Right renal cortex interstitium (tissue), 3 donors: ENCODE measurements at regions not wholly inside any gene's neighbourhood (a gene's known extent, or its start where the extent isn't known, plus 50 kb on each side); places are given as distances from the start of the nearest gene placed in this dataset.
"Not testable (repeated sequence)": the region's sequence is repeated elsewhere in the genome, so short reads cannot be mapped to it uniquely, and the experiment has no call there.

Source experiments
- DNase-seq, 3 donors: peaks; one replicate each; pipeline ENCODE4 v3.0.0-alpha.2; 2013; ENCODE audit warnings: low read depth in 3 of 3, low spot score in 2 of 3

DNA sequence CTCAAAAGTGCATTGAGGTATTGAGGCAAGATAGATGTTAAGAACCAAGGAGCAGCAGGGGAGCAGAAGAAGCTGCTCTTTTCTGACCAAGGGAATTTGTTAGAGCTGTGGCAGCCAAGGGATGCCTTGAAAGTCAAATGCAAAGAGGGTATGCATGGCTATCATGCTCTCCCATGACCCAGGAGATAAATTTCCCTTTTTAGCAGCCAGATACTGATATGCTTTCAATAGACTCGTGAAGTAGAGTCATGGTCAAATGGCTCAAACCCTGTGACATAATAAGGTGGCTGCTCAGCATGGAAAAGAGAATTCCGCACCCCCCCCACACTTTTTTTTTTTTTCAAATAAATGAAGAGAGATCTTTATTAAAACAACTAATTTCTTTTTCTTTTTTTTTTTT lies 180.9 kb upstream of the ACTBL2 start:
- DNase-seq = no peak

DNA sequence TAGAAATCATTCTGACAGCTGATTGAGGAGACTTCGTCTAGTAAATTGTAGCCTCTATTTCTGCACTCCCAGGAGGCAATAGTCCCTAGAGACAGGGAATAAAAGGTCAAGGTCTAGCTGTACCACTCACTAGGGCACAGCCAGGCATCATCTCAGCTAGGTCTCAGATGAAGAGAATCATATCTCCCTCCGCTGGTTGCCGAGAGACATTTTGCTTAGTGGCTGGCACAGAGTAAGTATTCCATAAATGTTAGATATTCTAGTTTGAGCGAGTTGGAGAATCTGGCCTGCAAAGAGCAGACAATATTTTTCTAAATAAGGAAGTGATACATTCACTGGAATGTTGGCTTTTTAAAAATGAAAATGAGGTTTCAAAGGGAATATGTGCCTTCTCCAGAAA lies 180.4 kb upstream of the ACTBL2 start:
- DNase-seq = no peak

DNA sequence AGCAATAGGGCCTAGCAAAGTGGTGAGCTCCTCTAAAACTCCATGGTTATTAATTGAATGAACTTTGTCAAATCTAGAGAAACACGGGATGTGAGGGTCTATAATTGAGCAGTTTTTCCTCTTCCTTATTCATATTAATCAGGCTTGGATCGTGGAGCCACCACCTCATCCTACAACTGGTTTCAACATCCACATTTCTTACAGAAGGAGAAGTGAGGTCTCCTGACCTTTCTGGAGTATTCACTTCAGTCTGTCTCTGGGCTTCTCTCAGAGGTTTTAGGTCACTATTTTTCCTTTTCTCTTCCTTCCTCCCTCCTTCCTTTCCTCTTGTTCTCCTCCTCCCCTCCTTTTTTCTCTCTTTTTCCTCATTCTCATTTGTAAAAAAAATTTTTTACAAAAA lies 177.3 kb upstream of the ACTBL2 start:
- DNase-seq = no peak

DNA sequence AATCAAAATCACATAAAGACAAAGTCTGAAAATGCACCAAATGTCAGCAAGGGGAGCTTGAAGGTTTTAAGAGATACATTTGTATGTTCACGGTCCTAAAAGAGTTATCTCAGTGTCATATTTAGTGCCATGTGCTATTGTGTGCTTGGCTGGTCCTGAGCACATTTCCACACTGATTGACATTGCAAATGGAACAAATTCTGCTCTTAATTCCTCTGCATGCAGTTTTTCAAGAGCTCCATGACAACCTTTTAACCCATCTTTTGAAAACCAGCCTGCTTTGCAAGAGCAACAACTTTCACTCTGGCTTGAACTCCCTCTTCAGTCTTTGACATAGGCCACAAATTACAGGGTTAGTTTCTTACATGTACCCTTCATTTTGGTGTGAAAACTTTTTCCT lies 175.4 kb upstream of the ACTBL2 start:
- DNase-seq = no peak

GRCh38 chr5:57655228-57655627 lies 172.6 kb upstream of the ACTBL2 start:
- DNase-seq = no peak

DNA sequence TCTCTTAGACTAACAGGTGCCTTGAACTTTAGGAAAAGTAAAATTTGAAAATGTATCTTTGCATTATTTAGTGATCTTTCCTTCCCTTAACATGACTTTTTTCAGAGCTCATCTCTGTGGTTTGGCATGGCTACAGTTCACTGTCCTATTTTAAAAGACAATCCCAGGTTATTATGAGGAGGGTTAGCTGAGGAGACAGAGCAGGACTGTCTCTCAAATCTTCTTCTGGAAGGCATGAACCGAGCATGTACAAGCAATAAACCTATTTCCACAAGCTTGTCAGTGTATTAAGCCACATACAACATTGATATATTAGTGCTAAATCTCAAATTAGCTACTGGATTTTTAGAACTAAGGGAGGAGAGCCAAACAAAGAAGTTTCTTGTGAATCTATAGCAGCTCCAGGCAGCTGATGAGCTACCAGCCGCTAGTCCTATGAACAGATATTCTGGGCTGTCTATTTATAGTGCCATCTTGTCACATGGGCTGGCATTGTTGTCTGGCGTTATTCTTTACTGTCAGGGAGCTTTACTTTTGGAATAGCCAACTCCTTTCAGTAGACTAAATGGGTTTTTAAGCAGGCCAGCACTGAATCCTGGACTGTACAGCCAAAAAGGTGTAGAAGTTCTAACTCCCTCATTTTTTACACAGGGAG lies 171.2 kb upstream of the ACTBL2 start:
- DNase-seq = no peak

DNA sequence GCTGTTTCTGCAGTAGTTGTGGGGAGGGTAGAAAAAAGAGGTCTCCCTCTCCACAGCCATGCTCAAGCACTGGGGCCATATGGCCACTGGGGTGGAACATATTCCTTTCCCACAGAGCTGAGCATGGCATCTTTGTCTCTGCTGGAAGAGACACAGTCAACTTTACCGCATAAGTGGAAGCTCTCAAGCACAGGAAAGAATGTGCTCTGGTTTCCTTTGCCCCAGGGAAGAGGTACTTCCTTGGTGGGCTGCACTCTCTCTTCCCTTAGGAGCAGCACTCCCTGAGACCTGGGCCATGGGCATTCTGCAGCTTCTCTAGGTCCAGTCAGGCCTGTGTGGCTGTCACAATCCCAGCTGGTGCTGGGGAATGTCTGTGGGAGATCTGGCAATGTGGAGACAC lies 168.5 kb upstream of the ACTBL2 start:
- DNase-seq = no peak

DNA sequence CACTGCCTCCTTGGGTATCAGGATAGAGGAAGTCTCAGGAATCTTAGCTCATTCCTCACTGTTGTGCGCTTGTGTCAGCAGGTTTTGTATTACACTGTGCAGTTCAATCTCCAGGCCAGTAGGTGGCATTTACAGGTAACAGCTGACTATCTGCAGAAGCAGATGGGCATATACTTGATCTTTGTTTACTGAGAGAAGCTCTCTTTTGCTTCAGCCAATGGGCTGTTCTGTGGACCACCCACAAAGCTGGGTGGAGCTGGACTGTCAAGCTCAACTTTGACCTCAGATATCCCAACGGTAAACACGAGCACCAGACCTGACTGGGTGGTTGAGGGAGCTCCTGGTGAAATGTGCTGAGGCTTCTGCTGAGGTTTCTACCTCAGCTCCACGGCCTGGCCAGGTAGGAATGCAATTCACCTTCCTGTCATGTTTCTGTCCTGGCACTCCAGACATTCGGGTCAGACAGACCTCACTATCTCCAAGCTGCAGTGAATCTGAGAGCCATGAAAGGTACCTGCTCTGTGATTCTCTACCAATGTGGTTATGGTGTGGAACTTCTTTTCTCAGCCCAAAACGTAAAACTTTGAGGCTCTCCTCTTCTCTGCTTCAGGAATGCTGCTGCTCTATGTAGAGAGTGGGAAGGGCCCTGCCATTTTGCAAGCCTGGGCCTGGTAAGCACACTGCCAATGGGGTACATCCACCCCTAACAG lies 167.9 kb upstream of the ACTBL2 start:
- DNase-seq = no peak

DNA sequence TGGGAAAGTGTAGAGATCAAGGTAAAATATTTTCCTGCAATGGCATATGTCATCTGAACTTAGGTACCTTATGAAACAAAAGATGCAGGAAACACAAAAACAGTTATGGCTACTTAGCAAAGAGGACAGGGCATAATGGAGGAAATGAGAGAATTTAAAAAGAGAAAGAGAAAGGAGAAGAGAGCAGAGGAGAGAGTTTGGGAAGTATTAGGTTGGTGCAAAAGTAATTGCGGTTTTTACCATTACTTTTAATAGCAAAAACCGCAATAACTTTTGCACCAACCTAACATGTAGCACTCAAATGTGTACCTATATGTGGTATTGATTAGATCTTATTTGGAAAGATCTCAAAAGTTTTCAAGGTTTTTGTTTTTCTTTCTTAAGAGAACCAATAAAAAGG lies 160.1 kb upstream of the ACTBL2 start:
- DNase-seq = no peak

- DNase-seq = no peak
These were observed 159.5 kb upstream of the ACTBL2 start for GRCh38 chr5:57642066-57642465.

DNA sequence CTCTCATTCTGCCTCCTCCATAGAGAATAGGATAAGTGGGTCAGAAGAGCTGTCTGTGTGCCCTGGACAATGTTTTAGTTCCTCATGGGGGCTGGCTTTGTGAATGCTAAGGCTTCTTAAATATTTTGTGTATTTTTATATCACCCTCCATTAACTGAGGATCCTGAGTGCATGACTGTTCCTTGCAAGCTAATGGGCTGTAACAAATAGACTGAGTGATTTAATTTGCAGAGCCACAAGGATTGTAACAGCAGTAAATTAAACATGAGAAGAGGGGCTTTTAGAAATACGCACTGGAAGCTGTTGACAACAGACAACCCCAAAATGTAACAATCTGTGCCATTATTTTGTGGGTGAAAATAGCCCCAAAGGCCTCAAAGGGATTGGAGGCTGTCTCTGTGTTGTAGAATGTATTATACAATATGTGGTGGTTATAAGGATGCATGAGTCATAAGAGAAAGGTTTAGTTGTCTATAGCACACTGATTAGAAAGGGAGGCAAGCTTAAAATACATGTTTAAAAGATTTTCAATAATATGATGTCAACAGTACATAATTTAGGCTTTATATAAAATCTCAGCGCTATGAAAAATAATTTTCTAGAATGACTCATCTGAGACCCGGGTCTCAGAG lies 152.7 kb upstream of the ACTBL2 start:
- DNase-seq = no peak

- no peak for DNase-seq
These were observed 150.3 kb upstream of the ACTBL2 start for GRCh38 chr5:57632937-57633336.

GRCh38 chr5:57631139-57631538 lies 148.5 kb upstream of the ACTBL2 start:
- DNase-seq = not testable (repeated sequence)

GRCh38 chr5:57627661-57628060 lies 145.1 kb upstream of the ACTBL2 start:
- no peak for DNase-seq

GRCh38 chr5:57626703-57627102 lies 144.1 kb upstream of the ACTBL2 start:
- DNase-seq = no peak

GRCh38 chr5:57621624-57622023 lies 139.0 kb upstream of the ACTBL2 start:
- DNase-seq = no peak

DNA sequence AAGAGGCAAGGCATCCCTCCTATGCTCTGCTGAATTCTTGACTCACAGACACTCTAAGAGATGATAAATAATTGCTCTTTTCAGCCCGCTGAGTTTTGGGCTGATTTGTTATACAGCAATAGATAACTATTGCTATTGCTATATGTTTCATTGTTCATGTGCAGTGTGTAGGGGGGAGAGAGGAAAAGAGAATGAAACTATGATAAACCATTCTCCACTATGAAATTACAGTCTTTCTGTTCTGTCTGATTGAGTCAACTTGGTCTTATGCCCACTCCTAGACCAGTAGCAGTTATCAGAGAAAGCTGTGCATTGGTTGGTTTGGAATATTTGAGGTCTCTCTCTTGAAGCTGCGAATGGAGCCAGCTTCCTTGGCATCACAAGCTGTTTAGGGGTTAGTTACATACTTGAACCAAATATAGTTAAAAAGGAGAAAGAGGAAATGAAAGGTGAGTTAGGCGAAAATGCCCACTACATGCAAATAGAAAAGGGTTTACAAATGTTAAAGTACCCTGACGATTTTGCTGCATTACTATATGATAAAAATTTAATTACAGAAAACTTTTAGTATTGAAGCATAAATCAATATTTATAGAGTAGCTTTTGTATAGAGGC lies 136.3 kb upstream of the ACTBL2 start:
- DNase-seq = no peak

DNA sequence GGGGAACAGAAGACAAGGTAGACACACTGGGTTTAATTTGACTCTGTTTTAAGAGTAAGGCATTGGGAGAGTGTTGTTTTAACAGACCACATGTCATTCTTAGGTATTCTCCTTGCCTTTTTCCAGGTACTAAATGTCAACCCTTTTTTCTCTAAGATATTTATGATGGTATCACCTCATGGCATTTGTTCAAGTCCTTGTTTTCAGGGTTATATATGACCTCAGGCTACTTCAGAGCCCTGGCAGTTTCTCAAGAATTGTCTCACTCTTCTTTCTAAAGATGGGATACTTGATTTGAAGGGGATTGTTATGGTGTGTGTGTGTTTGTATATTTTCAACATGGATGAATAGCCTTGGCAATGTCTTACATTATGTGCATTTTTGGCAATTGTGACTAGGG lies 131.1 kb upstream of the ACTBL2 start:
- DNase-seq = no peak

- no peak for DNase-seq
These were observed 128.6 kb upstream of the ACTBL2 start for GRCh38 chr5:57611177-57611576.

- no peak for DNase-seq
These were observed 125.9 kb upstream of the ACTBL2 start for GRCh38 chr5:57608542-57608941.

DNA sequence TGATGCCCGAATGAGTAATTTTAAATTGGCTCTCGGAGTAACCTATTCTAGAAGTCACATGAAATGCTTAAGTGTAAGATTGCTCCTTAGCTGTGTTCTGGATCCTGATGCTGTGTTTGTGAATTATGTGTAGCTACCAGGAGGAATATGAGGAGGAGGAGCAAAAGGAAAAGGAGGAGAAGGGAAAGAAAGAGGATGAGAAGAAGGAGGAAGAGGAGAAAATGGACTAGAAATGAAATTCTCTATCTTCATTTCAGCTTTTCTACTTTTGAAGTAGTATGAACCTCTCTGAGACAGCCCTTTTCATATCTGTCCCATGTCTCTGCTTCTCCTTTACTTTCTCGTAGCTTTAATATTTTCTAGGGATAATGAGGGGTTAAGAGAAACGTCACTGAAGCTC lies 119.4 kb upstream of the ACTBL2 start:
- DNase-seq = no peak

DNA sequence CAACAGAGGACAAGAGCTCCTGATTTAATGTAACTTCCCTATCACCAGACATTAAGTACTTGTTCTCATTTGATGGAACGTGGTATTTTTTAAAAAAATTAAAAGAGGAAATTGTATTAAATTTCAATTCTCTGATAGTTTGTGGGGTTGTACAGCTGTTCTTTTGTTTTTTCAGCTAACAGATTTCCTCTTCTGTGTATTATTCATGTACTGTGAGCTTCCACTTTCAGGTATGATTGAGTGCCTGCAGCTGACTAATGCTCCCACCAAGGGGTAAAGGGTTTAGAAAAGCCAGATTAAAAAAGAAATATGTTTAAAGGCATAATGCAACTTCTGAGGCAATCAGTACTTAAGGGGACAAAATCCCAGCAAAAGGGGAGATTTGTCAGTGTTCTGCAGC lies 117.7 kb upstream of the ACTBL2 start:
- DNase-seq = no peak
